VCaP (cell line): ENCODE measurements at regions not wholly inside any gene's neighbourhood (a gene's known extent, or its start where the extent isn't known, plus 50 kb on each side); places are given as distances from the start of the nearest gene placed in this dataset.

Experiments used
- H3K27ac ChIP-seq: fragments of 450-650 bp; 2 replicates; pipeline ENCODE4 v1.5.1; 2017
- CTCF ChIP-seq: fragments of 450-650 bp; conservative IDR thresholded peaks from 2 replicates; pipeline ENCODE4 v1.5.1; 2017; ENCODE audit warnings: mild to moderate bottlenecking, moderate library complexity

- H3K27ac ChIP-seq, result no peak overlapping the region
- no peak for TF ChIP-seq CTCF
These were observed 72.5 kb upstream of the PRSS16 start for GRCh38 chr6:27174958-27175357.

GRCh38 chr6:27176096-27176495 lies 71.4 kb upstream of the PRSS16 start:
- no peak overlapping the region for H3K27ac ChIP-seq
- no peak for TF ChIP-seq CTCF

- TF ChIP-seq CTCF, result no peak
- H3K27ac ChIP-seq, result peak overlapping the region; percentile 81
These were observed 70.7 kb upstream of the PRSS16 start for GRCh38 chr6:27176523-27177484.

GRCh38 chr6:27177485-27178406 lies 69.8 kb upstream of the PRSS16 start:
- H3K27ac ChIP-seq, result peak overlapping the region; percentile 81
- peak; percentile 82 for TF ChIP-seq CTCF

GRCh38 chr6:27178407-27178730 lies 69.1 kb upstream of the PRSS16 start:
- no peak for TF ChIP-seq CTCF
- H3K27ac ChIP-seq, result peak overlapping the region; percentile 81

GRCh38 chr6:27178860-27179259 lies 68.6 kb upstream of the PRSS16 start:
- no peak for TF ChIP-seq CTCF
- no peak overlapping the region for H3K27ac ChIP-seq
